HFF-Myc (cell line): ENCODE measurements at regions not wholly inside any gene's neighbourhood (a gene's known extent, or its start where the extent isn't known, plus 50 kb on each side); places are given as distances from the start of the nearest gene placed in this dataset.

ENCODE experiments used
- DNase-seq: peaks from one replicate; pipeline ENCODE4 v3.0.0-alpha.2; 2011; ENCODE audit warnings: low read depth; ENCODE audit errors: extremely low read depth
- H3K4me3 ChIP-seq: replicated peaks from 2 replicates; pipeline ENCODE4 v1.5.1; 2011; ENCODE audit warnings: low read depth, mild to moderate bottlenecking, control low read depth, low read length
- CTCF ChIP-seq: IDR thresholded peaks from 2 replicates; pipeline ENCODE4 v1.5.1; 2012; ENCODE audit warnings: mild to moderate bottlenecking, low read depth, low read length, control low read depth; ENCODE audit errors: missing control alignments

GRCh38 chrX:16018291-16018690 is 105.1 kb upstream of the GRPR start:
- TF ChIP-seq CTCF: no peak
- no peak overlapping the region for H3K4me3 ChIP-seq
- DNase-seq: no peak

- H3K4me3 ChIP-seq: no peak overlapping the region
- no peak for DNase-seq
- no peak for TF ChIP-seq CTCF
These were observed 109.2 kb upstream of the GRPR start for GRCh38 chrX:16014171-16014570.

GRCh38 chrX:16012250-16012649 is 111.1 kb upstream of the GRPR start:
- H3K4me3 ChIP-seq: no peak overlapping the region
- DNase-seq: no peak
- no peak for TF ChIP-seq CTCF

GRCh38 chrX:16005917-16006316 is 117.4 kb upstream of the GRPR start:
- no peak for DNase-seq
- H3K4me3 ChIP-seq: no peak overlapping the region
- no peak for TF ChIP-seq CTCF

GRCh38 chrX:16002185-16002584 is 121.2 kb upstream of the GRPR start:
- TF ChIP-seq CTCF: no peak
- no peak overlapping the region for H3K4me3 ChIP-seq
- DNase-seq: no peak

GRCh38 chrX:15998350-15998749 is 125.0 kb upstream of the GRPR start:
- no peak for DNase-seq
- H3K4me3 ChIP-seq: no peak overlapping the region
- TF ChIP-seq CTCF: no peak

GRCh38 chrX:15989716-15990115 is 133.6 kb upstream of the GRPR start:
- no peak overlapping the region for H3K4me3 ChIP-seq
- TF ChIP-seq CTCF: no peak
- no peak for DNase-seq
